K562 (cell line): ENCODE measurements at regions not wholly inside any gene's neighbourhood (a gene's known extent, or its start where the extent isn't known, plus 50 kb on each side); places are given as distances from the start of the nearest gene placed in this dataset.

ENCODE experiments used
- ATAC-seq: fragments of 200-7000 bp; cut with Tn5 transposase; 3 replicates; pipeline ENCODE4 v1.9.1; 2020; ENCODE audit warnings: moderate library complexity
- BruUV-seq: library from RNA; stranded (reverse); fragments of 400-500 nt; replicated peaks from 2 replicates; lab custom pipeline; 2021; lab: Mats Ljungman, UMichigan
- CTCF ChIA-PET: fragments of 300-600 bp; formaldehyde crosslinking; extraction: SDS; loops from one replicate; lab custom pipeline; 2021; ENCODE audit warnings: low intra/inter-chr PET ratio; lab: Yijun Ruan, JAX
- POLR2A ChIA-PET: fragments of 300-600, 350-650 bp; sonication (Branson Sonifier 250); formaldehyde crosslinking; extraction: SDS; loops from one replicate; lab custom pipeline; 2021; ENCODE audit warnings: antibody characterized with exemption, inconsistent platforms; lab: Yijun Ruan, JAX
- DNase-seq, 4 experiments: peaks; one replicate each; pipeline versions ENCODE4 v3.0.0 to v3.0.0-alpha.2; 2011 to 2018; ENCODE audit warnings: low spot score in 3 of 4, mixed read lengths in 3 of 4; ENCODE audit errors: extremely low read depth in 1 of 4
- FAIRE-seq: peaks from 2 replicates; lab custom pipeline; 2011; peaks lifted over from hg19 to GRCh38; lab: Jason Lieb, UNC
- H2AFZ ChIP-seq: 2 replicates; pipeline ENCODE4 v1.6.0; 2011; ENCODE audit warnings: low read depth, low read length, control low read depth, inconsistent platforms
- H3K27ac ChIP-seq: fragments of 200-600 bp; 3 replicates; pipeline ENCODE4 v1.8.0; 2011; ENCODE audit warnings: low read depth, mild to moderate bottlenecking, control low read depth, inconsistent platforms, low read length, moderate library complexity, mixed read lengths; ENCODE audit errors: extremely low read depth
- H3K27me3 ChIP-seq, 2 experiments: fragments of 300-600 bp in 1 of 2; 2 replicates in 1 of 2; 3 replicates in 1 of 2; pipeline versions ENCODE4 v1.6.0 to v1.8.0; 2011; ENCODE audit warnings: inconsistent platforms in 2 of 2, low read length in 2 of 2, mild to moderate bottlenecking in 1 of 2, mixed read lengths in 1 of 2, moderate library complexity in 1 of 2; ENCODE audit not compliant: control insufficient read depth in 2 of 2, insufficient read depth in 2 of 2
- H3K36me3 ChIP-seq: fragments of 300-600 bp; 3 replicates; pipeline ENCODE4 v1.8.0; 2011; ENCODE audit warnings: mild to moderate bottlenecking, low read length, inconsistent platforms; ENCODE audit not compliant: control insufficient read depth, insufficient read depth
- H3K4me1 ChIP-seq, 2 experiments: fragments of 200-600 bp in 1 of 2; replicated peaks in 1 of 2; 2 replicates in 1 of 2; 3 replicates in 1 of 2; pipeline versions ENCODE4 v1.5.1 to v1.8.0; 2011; ENCODE audit warnings: inconsistent platforms in 2 of 2, low read length in 2 of 2, mild to moderate bottlenecking in 1 of 2, mixed read lengths in 1 of 2, moderate library complexity in 1 of 2; ENCODE audit not compliant: control insufficient read depth in 2 of 2, insufficient read depth in 2 of 2
- H3K4me2 ChIP-seq: 2 replicates; pipeline ENCODE4 v1.6.1; 2011; ENCODE audit warnings: low read length, control low read depth, inconsistent platforms, mixed read lengths; ENCODE audit not compliant: insufficient read depth
- H3K4me3 ChIP-seq: fragments of 200-600 bp; sonication (generic), shearing (Covaris generic); 2 replicates; pipeline ENCODE4 v1.5.1; 2016; ENCODE audit warnings: control low read depth, inconsistent platforms
- H3K79me2 ChIP-seq: fragments of 200-600 bp; 3 replicates; pipeline ENCODE4 v1.8.0; 2011; ENCODE audit warnings: low read length, inconsistent platforms; ENCODE audit not compliant: control insufficient read depth, insufficient read depth
- H3K9ac ChIP-seq, 2 experiments: 2 replicates each; pipeline versions ENCODE4 v1.6.0 to v1.6.1; 2011; ENCODE audit warnings: low read depth in 2 of 2, low read length in 2 of 2, control low read depth in 1 of 2, inconsistent platforms in 1 of 2, mild to moderate bottlenecking in 1 of 2, mixed read lengths in 1 of 2; ENCODE audit not compliant: insufficient read depth in 1 of 2
- H3K9me1 ChIP-seq: one replicate; pipeline ENCODE4 v1.6.0; 2011; ENCODE audit warnings: inconsistent platforms, mild to moderate bottlenecking, low read length, moderate library complexity; ENCODE audit not compliant: control insufficient read depth, insufficient read depth
- H3K9me3 ChIP-seq: replicated peaks from 2 replicates; pipeline ENCODE4 v1.5.1; 2011; ENCODE audit warnings: low read depth, low read length, inconsistent platforms; ENCODE audit not compliant: control insufficient read depth, insufficient read depth
- H4K20me1 ChIP-seq: replicated peaks from 2 replicates; pipeline ENCODE4 v1.6.1; 2011; ENCODE audit warnings: low read length, inconsistent platforms, mixed read lengths; ENCODE audit not compliant: control insufficient read depth, insufficient read depth
- C11orf30 ChIP-seq: fragments of 450-650 bp; IDR thresholded peaks from 2 replicates; pipeline ENCODE4 v1.6.1; 2016; ENCODE audit warnings: low read depth, mild to moderate bottlenecking
- DDX20 ChIP-seq: fragments of 450-650 bp; IDR thresholded peaks from 2 replicates; pipeline ENCODE4 v1.6.1; 2016; ENCODE audit warnings: missing genetic modification characterization, low read depth, mild to moderate bottlenecking, missing compliant biosample characterization, moderate library complexity
- ELF1 ChIP-seq: fragments of 200-800 bp; sonication (Bioruptor generic); IDR thresholded peaks from 2 replicates; pipeline ENCODE4 v1.6.1; 2016; ENCODE audit warnings: missing genetic modification characterization, missing compliant biosample characterization
- EZH2 ChIP-seq: IDR thresholded peaks from 2 replicates; pipeline ENCODE4 v1.6.1; 2012; ENCODE audit warnings: low read depth, mild to moderate bottlenecking, inconsistent platforms, low read length, borderline replicate concordance
- L3MBTL2 ChIP-seq: fragments of 450-650 bp; IDR thresholded peaks from 2 replicates; pipeline ENCODE4 v1.6.1; 2016; ENCODE audit warnings: mild to moderate bottlenecking, moderate library complexity
- MED1 ChIP-seq: sonication (generic); formaldehyde crosslinking; IDR thresholded peaks from 2 replicates; pipeline ENCODE4 v1.8.1; 2023; ENCODE audit warnings: missing genetic modification reagents, borderline replicate concordance
- NFIX ChIP-seq: fragments of 250-450 bp; sonication (Bioruptor Pico); IDR thresholded peaks from 2 replicates; pipeline ENCODE4 v1.4.0; 2020; ENCODE audit warnings: low read depth, mild to moderate bottlenecking, moderate library complexity
- NR1H2 ChIP-seq: sonication (generic); formaldehyde crosslinking; IDR thresholded peaks from 2 replicates; pipeline ENCODE4 v1.4.0; 2020; ENCODE audit warnings: mild to moderate bottlenecking, missing genetic modification reagents
- PURB ChIP-seq: sonication (generic); formaldehyde crosslinking; IDR thresholded peaks from 2 replicates; pipeline ENCODE4 v1.9.0; 2021; ENCODE audit warnings: low read depth, mild to moderate bottlenecking, missing genetic modification reagents
- RCOR1 ChIP-seq, 2 experiments: IDR thresholded peaks; 2 replicates each; pipeline ENCODE4 v1.6.1; 2012; ENCODE audit warnings: low read depth in 2 of 2, low read length in 2 of 2, borderline replicate concordance in 1 of 2, improper control_type of control experiment in 1 of 2
- RHOXF2B ChIP-seq: fragments of 250-450 bp; sonication (Bioruptor Pico); conservative IDR thresholded peaks from 2 replicates; pipeline ENCODE4 v1.5.1; 2021
- U2AF2 ChIP-seq: fragments of 200-400 bp; formaldehyde crosslinking; optimal IDR thresholded peaks from 2 replicates; pipeline ENCODE3; 2017; ENCODE audit warnings: low read depth, mild to moderate bottlenecking, low read length
- ZNF121 ChIP-seq: sonication (generic); formaldehyde crosslinking; conservative IDR thresholded peaks from 2 replicates; pipeline ENCODE4 v1.8.0; 2022; ENCODE audit warnings: missing genetic modification reagents
- ZNF274 ChIP-seq: IDR thresholded peaks from 2 replicates; pipeline ENCODE4 v1.6.1; 2011; ENCODE audit warnings: low read depth, mild to moderate bottlenecking, low read length, moderate library complexity, borderline replicate concordance
- ZNF316 ChIP-seq: fragments of 450-650 bp; IDR thresholded peaks from 2 replicates; pipeline ENCODE4 v1.6.1; 2016
- ZNF324 ChIP-seq: fragments of 250-450 bp; sonication (Bioruptor Pico); IDR thresholded peaks from 2 replicates; pipeline ENCODE4 v1.4.0; 2020; ENCODE audit warnings: mild to moderate bottlenecking
- ZNF551 ChIP-seq: fragments of 250-450 bp; sonication (Bioruptor Pico); IDR thresholded peaks from 2 replicates; pipeline ENCODE4 v1.5.0; 2021; ENCODE audit warnings: mild to moderate bottlenecking, moderate library complexity
- WGBS: fragments of 100-300 bp; shearing (Covaris generic); methylation state at CpG from one replicate; pipeline ENCODE4 v1.1.6; 2016; ENCODE audit warnings: low coverage, mixed read lengths; ENCODE audit not compliant: insufficient coverage; ENCODE audit errors: missing lambda C conversion rate; 5-methylcytosine and 5-hydroxymethylcytosine counted together
- in situ Hi-C: fragments of 300-500 bp; cut with MboI; formaldehyde crosslinking; loops from 4 replicates; pipeline ENCODE4 v1.15.0; 2018; ENCODE audit warnings: inconsistent platforms, mixed read lengths
- intact Hi-C: fragments of 100-400 bp; cut with micrococcal nuclease; formaldehyde crosslinking; loops from 2 replicates; pipeline ENCODE4 v1.14.2; 2022
- TF ChIP-seq, protein P1 (sequence below): fragments of 250-450 bp; sonication (Bioruptor Pico); IDR thresholded peaks from 2 replicates; pipeline ENCODE4 v1.4.0; 2020; ENCODE audit warnings: mild to moderate bottlenecking
- TF ChIP-seq, protein P2 (sequence below): sonication (generic); formaldehyde crosslinking; IDR thresholded peaks from 2 replicates; pipeline ENCODE4 v1.8.1; 2023; ENCODE audit warnings: mild to moderate bottlenecking, missing genetic modification reagents
- TF ChIP-seq, protein P3 (sequence below): IDR thresholded peaks from 3 replicates; pipeline ENCODE4 v1.6.1; 2011; ENCODE audit warnings: borderline replicate concordance, mild to moderate bottlenecking, moderate library complexity; ENCODE audit not compliant: insufficient read length; ENCODE audit errors: extremely low read depth

DNA sequence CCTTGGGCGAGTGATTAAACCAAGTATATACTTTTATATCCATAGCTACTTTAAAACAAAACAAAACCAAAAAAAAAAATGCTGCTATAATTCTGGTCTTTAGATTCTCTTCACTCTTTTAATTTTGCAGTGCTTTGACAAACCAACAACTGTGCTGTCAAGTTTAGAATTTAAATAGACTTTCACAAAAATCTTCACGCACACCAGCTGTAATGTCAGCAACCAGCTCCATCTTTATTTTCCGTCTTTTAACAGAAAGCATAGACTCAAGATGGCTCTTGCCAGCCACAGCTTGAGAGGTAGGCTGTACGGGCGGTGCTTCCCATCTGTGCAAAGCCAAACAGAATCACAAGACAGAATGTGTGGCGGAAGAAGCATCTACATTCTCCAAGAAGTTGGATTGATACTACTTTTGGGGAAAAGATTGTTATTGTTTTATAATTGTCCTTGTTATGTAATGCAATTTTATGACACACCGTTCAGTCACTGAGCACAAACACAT, 388.3 kb upstream of the MAGEC2 start:
- intact Hi-C loops (no loop called here), in situ Hi-C loops (no loop called here)
- H3K9me1 ChIP-seq, result no peaks in the 10 kb centered on the region
- no peak for FAIRE-seq
- no peak overlapping the region for H3K4me2 ChIP-seq
- no peak overlapping the region for H3K9ac ChIP-seq
- H3K79me2 ChIP-seq, result no peaks in the 10 kb centered on the region
- no peaks in the 10 kb centered on the region for H3K36me3 ChIP-seq
- H2AFZ ChIP-seq, result no peak overlapping the region
- DNase-seq, result no peak
- H3K4me3 ChIP-seq, result no peak overlapping the region
- BruUV-seq, result no TSS peak
- H3K27me3 ChIP-seq, result no peaks in the 10 kb centered on the region
- no peaks in the 10 kb centered on the region for H3K9me3 ChIP-seq
- TF ChIP-seq DDX20 (tag) (no peak), PURB (CRISPR knock-in tag) (no peak), NR1H2 (CRISPR knock-in tag) (no peak), MED1 (CRISPR knock-in tag) (no peak), ZNF551 (CRISPR knock-in tag) (no peak), ZNF274 (no peak), NFIX (CRISPR knock-in tag) (no peak), RHOXF2B (CRISPR knock-in tag) (no peak), RCOR1 (IDR thresholded peaks at IDR 0.05; ENCODE audit: borderline replicate concordance in 1 of 2, low read depth in 2 of 2, low read length in 2 of 2) (no peak), U2AF2 (no peak), EZH2 (no peak), L3MBTL2 (no peak), C11orf30 (no peak), ELF1 (tag) (no peak), ZNF316 (no peak), ZNF324 (no peak), ZNF121 (CRISPR knock-in tag) (no peak)
- TF ChIP-seq, protein P1, sequence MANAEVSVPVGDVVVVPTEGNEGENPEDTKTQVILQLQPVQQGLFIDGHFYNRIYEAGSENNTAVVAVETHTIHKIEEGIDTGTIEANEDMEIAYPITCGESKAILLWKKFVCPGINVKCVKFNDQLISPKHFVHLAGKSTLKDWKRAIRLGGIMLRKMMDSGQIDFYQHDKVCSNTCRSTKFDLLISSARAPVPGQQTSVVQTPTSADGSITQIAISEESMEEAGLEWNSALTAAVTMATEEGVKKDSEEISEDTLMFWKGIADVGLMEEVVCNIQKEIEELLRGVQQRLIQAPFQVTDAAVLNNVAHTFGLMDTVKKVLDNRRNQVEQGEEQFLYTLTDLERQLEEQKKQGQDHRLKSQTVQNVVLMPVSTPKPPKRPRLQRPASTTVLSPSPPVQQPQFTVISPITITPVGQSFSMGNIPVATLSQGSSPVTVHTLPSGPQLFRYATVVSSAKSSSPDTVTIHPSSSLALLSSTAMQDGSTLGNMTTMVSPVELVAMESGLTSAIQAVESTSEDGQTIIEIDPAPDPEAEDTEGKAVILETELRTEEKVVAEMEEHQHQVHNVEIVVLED (CRISPR knock-in tag), result no peak
- TF ChIP-seq, protein P2, sequence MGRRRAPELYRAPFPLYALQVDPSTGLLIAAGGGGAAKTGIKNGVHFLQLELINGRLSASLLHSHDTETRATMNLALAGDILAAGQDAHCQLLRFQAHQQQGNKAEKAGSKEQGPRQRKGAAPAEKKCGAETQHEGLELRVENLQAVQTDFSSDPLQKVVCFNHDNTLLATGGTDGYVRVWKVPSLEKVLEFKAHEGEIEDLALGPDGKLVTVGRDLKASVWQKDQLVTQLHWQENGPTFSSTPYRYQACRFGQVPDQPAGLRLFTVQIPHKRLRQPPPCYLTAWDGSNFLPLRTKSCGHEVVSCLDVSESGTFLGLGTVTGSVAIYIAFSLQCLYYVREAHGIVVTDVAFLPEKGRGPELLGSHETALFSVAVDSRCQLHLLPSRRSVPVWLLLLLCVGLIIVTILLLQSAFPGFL, result no peak
- TF ChIP-seq, protein P3, sequence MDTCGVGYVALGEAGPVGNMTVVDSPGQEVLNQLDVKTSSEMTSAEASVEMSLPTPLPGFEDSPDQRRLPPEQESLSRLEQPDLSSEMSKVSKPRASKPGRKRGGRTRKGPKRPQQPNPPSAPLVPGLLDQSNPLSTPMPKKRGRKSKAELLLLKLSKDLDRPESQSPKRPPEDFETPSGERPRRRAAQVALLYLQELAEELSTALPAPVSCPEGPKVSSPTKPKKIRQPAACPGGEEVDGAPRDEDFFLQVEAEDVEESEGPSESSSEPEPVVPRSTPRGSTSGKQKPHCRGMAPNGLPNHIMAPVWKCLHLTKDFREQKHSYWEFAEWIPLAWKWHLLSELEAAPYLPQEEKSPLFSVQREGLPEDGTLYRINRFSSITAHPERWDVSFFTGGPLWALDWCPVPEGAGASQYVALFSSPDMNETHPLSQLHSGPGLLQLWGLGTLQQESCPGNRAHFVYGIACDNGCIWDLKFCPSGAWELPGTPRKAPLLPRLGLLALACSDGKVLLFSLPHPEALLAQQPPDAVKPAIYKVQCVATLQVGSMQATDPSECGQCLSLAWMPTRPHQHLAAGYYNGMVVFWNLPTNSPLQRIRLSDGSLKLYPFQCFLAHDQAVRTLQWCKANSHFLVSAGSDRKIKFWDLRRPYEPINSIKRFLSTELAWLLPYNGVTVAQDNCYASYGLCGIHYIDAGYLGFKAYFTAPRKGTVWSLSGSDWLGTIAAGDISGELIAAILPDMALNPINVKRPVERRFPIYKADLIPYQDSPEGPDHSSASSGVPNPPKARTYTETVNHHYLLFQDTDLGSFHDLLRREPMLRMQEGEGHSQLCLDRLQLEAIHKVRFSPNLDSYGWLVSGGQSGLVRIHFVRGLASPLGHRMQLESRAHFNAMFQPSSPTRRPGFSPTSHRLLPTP, result no peak
- ChIA-PET POLR2A (no interaction called here), CTCF (no interaction called here)
- no peaks in the 10 kb centered on the region for H4K20me1 ChIP-seq
- no peak overlapping the region for H3K27ac ChIP-seq
- H3K4me1 ChIP-seq, result no peaks in the 10 kb centered on the region
- ATAC-seq, result no peak
- WGBS, result 2% methylated on average over 7 of the region's 7 CpGs
